Endothelial cell of umbilical vein (primary cell): ENCODE measurements at regions not wholly inside any gene's neighbourhood (a gene's known extent, or its start where the extent isn't known, plus 50 kb on each side); places are given as distances from the start of the nearest gene placed in this dataset.

Source experiments
- BruUV-seq: library from RNA; stranded (reverse); fragments of 400-500 nt; replicated peaks from 2 replicates; lab custom pipeline; 2021; lab: Mats Ljungman, UMichigan
- CTCF ChIA-PET: fragments of 300-600, 350-600 bp; sonication (Branson Sonifier 250); formaldehyde crosslinking; loops from one replicate; lab custom pipeline; 2021; ENCODE audit warnings: antibody characterized with exemption, inconsistent platforms; lab: Charles Lee
- POLR2A ChIA-PET: fragments of 300-600, 350-600 bp; sonication (Branson Sonifier 250); formaldehyde crosslinking; loops from one replicate; lab custom pipeline; 2021; ENCODE audit warnings: antibody characterized with exemption, inconsistent platforms; lab: Charles Lee
- DNase-seq: peaks from one replicate; pipeline ENCODE4 v3.0.0-alpha.2; 2011; ENCODE audit warnings: low read depth, low spot score
- FAIRE-seq: peaks from 2 replicates; lab custom pipeline; 2011; peaks lifted over from hg19 to GRCh38; lab: Jason Lieb, UNC
- H2AFZ ChIP-seq: 2 replicates; pipeline ENCODE4 v1.6.0; 2012; ENCODE audit warnings: low read depth, low read length, control low read depth, inconsistent platforms
- H3K27ac ChIP-seq: 2 replicates; pipeline ENCODE4 v1.5.1; 2011; ENCODE audit warnings: low read depth, mild to moderate bottlenecking, control low read depth, low read length, moderate library complexity; ENCODE audit not compliant: insufficient read depth
- H3K27me3 ChIP-seq, 2 experiments: 2 replicates each; pipeline versions ENCODE4 v1.6.0 to v1.6.1; 2011; ENCODE audit warnings: low read length in 2 of 2, mixed read lengths in 1 of 2; ENCODE audit not compliant: control insufficient read depth in 2 of 2, insufficient read depth in 2 of 2
- H3K36me3 ChIP-seq, 2 experiments: 2 replicates in 1 of 2; 3 replicates in 1 of 2; pipeline ENCODE4 v1.5.1; 2011; ENCODE audit warnings: low read length in 2 of 2, mild to moderate bottlenecking in 1 of 2, moderate library complexity in 1 of 2; ENCODE audit not compliant: control insufficient read depth in 2 of 2, insufficient read depth in 2 of 2; ENCODE audit errors: extremely low read depth in 1 of 2
- H3K4me1 ChIP-seq: 3 replicates; pipeline ENCODE4 v1.5.1; 2011; ENCODE audit warnings: mild to moderate bottlenecking, low read length; ENCODE audit not compliant: control insufficient read depth, insufficient read depth; ENCODE audit errors: extremely low read depth
- H3K4me2 ChIP-seq: 2 replicates; pipeline ENCODE4 v1.6.1; 2011; ENCODE audit warnings: low read length, control low read depth, mixed read lengths; ENCODE audit not compliant: insufficient read depth
- H3K4me3 ChIP-seq, 3 experiments: fragments of 200-600 bp in 1 of 3; sonication (generic), shearing (Covaris generic) in 1 of 3; replicated peaks in 1 of 3; 2 replicates each; pipeline ENCODE4 v1.5.1; 2011 to 2016; ENCODE audit warnings: control low read depth in 3 of 3, low read length in 3 of 3, mild to moderate bottlenecking in 2 of 3, inconsistent platforms in 1 of 3, low read depth in 1 of 3, moderate library complexity in 1 of 3; ENCODE audit not compliant: insufficient read depth in 1 of 3
- H3K79me2 ChIP-seq: 2 replicates; pipeline ENCODE4 v1.6.0; 2012; ENCODE audit warnings: low read length, inconsistent platforms; ENCODE audit not compliant: control insufficient read depth, insufficient read depth
- H3K9ac ChIP-seq: replicated peaks from 2 replicates; pipeline ENCODE3; 2011; ENCODE audit warnings: low read length, control low read depth; ENCODE audit not compliant: insufficient read depth; ENCODE audit errors: extremely low read depth
- H3K9me1 ChIP-seq: replicated peaks from 3 replicates; pipeline ENCODE4 v1.6.0; 2011; ENCODE audit warnings: mild to moderate bottlenecking, low read length; ENCODE audit not compliant: control insufficient read depth, insufficient read depth; ENCODE audit errors: extremely low read depth
- H3K9me3 ChIP-seq: replicated peaks from 2 replicates; pipeline ENCODE4 v1.5.1; 2012; ENCODE audit warnings: low read length, inconsistent platforms; ENCODE audit not compliant: control insufficient read depth, insufficient read depth
- H4K20me1 ChIP-seq: replicated peaks from 2 replicates; pipeline ENCODE3; 2011; ENCODE audit warnings: mild to moderate bottlenecking, low read length; ENCODE audit not compliant: control insufficient read depth, insufficient read depth; ENCODE audit errors: extremely low read depth
- EZH2 ChIP-seq: IDR thresholded peaks from 2 replicates; pipeline ENCODE4 v1.6.1; 2012; ENCODE audit warnings: borderline replicate concordance, low read depth, mild to moderate bottlenecking, moderate library complexity, low read length, inconsistent platforms; ENCODE audit not compliant: severe bottlenecking
- FOS ChIP-seq: IDR thresholded peaks from 2 replicates; pipeline ENCODE4 v1.6.1; 2011; ENCODE audit warnings: mild to moderate bottlenecking, low read length, moderate library complexity, borderline replicate concordance; ENCODE audit not compliant: insufficient read depth
- GATA2 ChIP-seq: IDR thresholded peaks from 2 replicates; pipeline ENCODE4 v1.7.0; 2011; ENCODE audit warnings: low read depth, mild to moderate bottlenecking, moderate library complexity, mixed read lengths, low read length; ENCODE audit not compliant: insufficient read length, insufficient read depth
- JUN ChIP-seq: IDR thresholded peaks from 2 replicates; pipeline ENCODE4 v1.6.1; 2011; ENCODE audit warnings: borderline replicate concordance, low read depth; ENCODE audit not compliant: insufficient read length, insufficient read depth
- MAX ChIP-seq: IDR thresholded peaks from 2 replicates; pipeline ENCODE4 v1.6.1; 2011; ENCODE audit not compliant: insufficient read depth, insufficient read length
- MYC ChIP-seq: IDR thresholded peaks from one replicate; pipeline ENCODE4 v1.6.1; 2011; ENCODE audit warnings: mild to moderate bottlenecking, low read depth, low read length
- POLR2A ChIP-seq: IDR thresholded peaks from 2 replicates; pipeline ENCODE4 v1.6.1; 2012; ENCODE audit warnings: low read depth, mild to moderate bottlenecking, control low read depth, low read length
- POLR2AphosphoS5 ChIP-seq: IDR thresholded peaks from 2 replicates; pipeline ENCODE4 v1.6.1; 2012; ENCODE audit warnings: low read depth, mild to moderate bottlenecking, control low read depth, low read length, moderate library complexity; ENCODE audit not compliant: insufficient read depth
- dilution Hi-C: fragments of 300-500 bp; cut with MboI; formaldehyde crosslinking; loops from one replicate; pipeline ENCODE4 v1.15.0; 2019; ENCODE audit warnings: low sequenced_read_pairs; ENCODE audit not compliant: extremely low pct_ligation_motif_present
- intact Hi-C: fragments of 100-400 bp; cut with micrococcal nuclease; formaldehyde crosslinking; loops from one replicate; pipeline ENCODE4 v1.10.0; 2022
- TF ChIP-seq, protein P1 (sequence below), 2 donors: IDR thresholded peaks; 1 replicate in 1 of 2; 2 replicates in 1 of 2; pipeline ENCODE4 v1.5.1; 2011; ENCODE audit warnings: low read length in 2 of 2, mild to moderate bottlenecking in 2 of 2, moderate library complexity in 2 of 2, control low read depth in 1 of 2, inconsistent platforms in 1 of 2, low read depth in 1 of 2; ENCODE audit not compliant: insufficient read depth in 1 of 2; ENCODE audit errors: extremely low read depth in 1 of 2

GRCh38 chr10:57102236-57102635, 741.2 kb upstream of the ZWINT start:
- POLR2A ChIA-PET, result no interaction called here
- Histone ChIP-seq H3K4me3 (no peak overlapping the region), H2AFZ (no peak overlapping the region), H3K9me1 (no peaks in the 10 kb centered on the region), H3K9me3 (no peaks in the 10 kb centered on the region), H3K9ac (no peak overlapping the region), H3K27me3 (no peaks in the 10 kb centered on the region), H3K27ac (no peak overlapping the region), H3K36me3 (no peaks in the 10 kb centered on the region), H3K4me2 (no peak overlapping the region), H4K20me1 (no peaks in the 10 kb centered on the region), H3K79me2 (no peaks in the 10 kb centered on the region), H3K4me1 (no peaks in the 10 kb centered on the region)
- dilution Hi-C loops (no loop called here), intact Hi-C loops (no loop called here)
- BruUV-seq, result no TSS peak
- no peak for FAIRE-seq
- CTCF ChIA-PET, result no interaction called here
- TF ChIP-seq EZH2 (no peak), FOS (no peak), POLR2A (no peak), JUN (no peak)
- TF ChIP-seq, protein P1, sequence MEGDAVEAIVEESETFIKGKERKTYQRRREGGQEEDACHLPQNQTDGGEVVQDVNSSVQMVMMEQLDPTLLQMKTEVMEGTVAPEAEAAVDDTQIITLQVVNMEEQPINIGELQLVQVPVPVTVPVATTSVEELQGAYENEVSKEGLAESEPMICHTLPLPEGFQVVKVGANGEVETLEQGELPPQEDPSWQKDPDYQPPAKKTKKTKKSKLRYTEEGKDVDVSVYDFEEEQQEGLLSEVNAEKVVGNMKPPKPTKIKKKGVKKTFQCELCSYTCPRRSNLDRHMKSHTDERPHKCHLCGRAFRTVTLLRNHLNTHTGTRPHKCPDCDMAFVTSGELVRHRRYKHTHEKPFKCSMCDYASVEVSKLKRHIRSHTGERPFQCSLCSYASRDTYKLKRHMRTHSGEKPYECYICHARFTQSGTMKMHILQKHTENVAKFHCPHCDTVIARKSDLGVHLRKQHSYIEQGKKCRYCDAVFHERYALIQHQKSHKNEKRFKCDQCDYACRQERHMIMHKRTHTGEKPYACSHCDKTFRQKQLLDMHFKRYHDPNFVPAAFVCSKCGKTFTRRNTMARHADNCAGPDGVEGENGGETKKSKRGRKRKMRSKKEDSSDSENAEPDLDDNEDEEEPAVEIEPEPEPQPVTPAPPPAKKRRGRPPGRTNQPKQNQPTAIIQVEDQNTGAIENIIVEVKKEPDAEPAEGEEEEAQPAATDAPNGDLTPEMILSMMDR (IDR thresholded peaks at IDR 0.05; ENCODE audit: extremely low read depth in 1 of 2, insufficient read depth in 1 of 2, low read depth in 1 of 2, low read length in 2 of 2), result no peak
- no peak for DNase-seq

- CTCF ChIA-PET, result no interaction called here
- BruUV-seq, result no TSS peak
Measured at GRCh38 chr10:57098146-57098545, 737.1 kb upstream of the ZWINT start.

More at GRCh38 chr10:57098146-57098545, 737.1 kb upstream of the ZWINT start:
- H3K27ac ChIP-seq, result no peak overlapping the region
- intact Hi-C loops (no loop called here), dilution Hi-C loops (no loop called here)
- no peak overlapping the region for H2AFZ ChIP-seq
- no peak for TF ChIP-seq JUN
- no peak for TF ChIP-seq POLR2A
- no peak for TF ChIP-seq FOS
- TF ChIP-seq EZH2, result no peak
- TF ChIP-seq POLR2AphosphoS5, result no peak
- TF ChIP-seq MYC, result no peak
- TF ChIP-seq, protein P1 (IDR thresholded peaks at IDR 0.05; ENCODE audit: extremely low read depth in 1 of 2, insufficient read depth in 1 of 2, low read depth in 1 of 2, low read length in 2 of 2), result no peak
- TF ChIP-seq GATA2, result no peak
- no peak for TF ChIP-seq MAX
- no peak overlapping the region for H3K9ac ChIP-seq
- POLR2A ChIA-PET, result no interaction called here
- no peaks in the 10 kb centered on the region for H3K4me1 ChIP-seq
- DNase-seq (no peak), FAIRE-seq (no peak)
- H3K9me1 ChIP-seq, result no peaks in the 10 kb centered on the region
- no peak overlapping the region for H3K4me3 ChIP-seq
- H3K79me2 ChIP-seq, result no peaks in the 10 kb centered on the region
- peaks cover 2% of the 10 kb centered on the region for H3K9me3 ChIP-seq
- H3K36me3 ChIP-seq, result no peaks in the 10 kb centered on the region
- H3K4me2 ChIP-seq, result no peak overlapping the region
- no peaks in the 10 kb centered on the region for H4K20me1 ChIP-seq
- H3K27me3 ChIP-seq, result no peaks in the 10 kb centered on the region
